GM18499 (cell line): ENCODE measurements at regions not wholly inside any gene's neighbourhood (a gene's known extent, or its start where the extent isn't known, plus 50 kb on each side); places are given as distances from the start of the nearest gene placed in this dataset.

Source experiments
- ATAC-seq: cut with Tn5 transposase; IDR thresholded peaks from one replicate; pipeline ENCODE4 v1.9.1; 2021; ENCODE audit warnings: moderate number of reproducible peaks; ENCODE audit not compliant: insufficient read depth, unreplicated experiment

- no peak for ATAC-seq
These were observed 54.3 kb downstream of the FAM241B start for GRCh38 chr10:69684020-69684980.

DNA sequence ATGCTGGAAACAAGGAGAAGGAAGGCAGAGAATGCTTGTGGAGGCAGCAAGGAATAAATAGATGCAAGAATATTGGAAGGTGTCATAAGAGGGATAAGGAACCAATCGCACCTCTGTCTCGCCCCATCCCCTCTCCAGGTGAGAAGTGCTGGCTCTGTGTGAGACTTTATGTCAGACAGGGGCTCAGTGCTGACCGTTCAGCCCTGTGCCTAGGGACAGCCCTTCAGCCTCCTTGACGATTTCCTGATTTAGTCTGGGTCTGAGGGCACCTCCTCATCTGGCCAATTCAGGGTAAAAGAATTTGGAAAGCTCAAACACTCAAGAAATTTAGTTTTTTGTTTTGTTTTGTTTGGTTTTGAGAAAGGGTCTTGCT, 54.9 kb downstream of the FAM241B start:
- ATAC-seq: no peak

DNA sequence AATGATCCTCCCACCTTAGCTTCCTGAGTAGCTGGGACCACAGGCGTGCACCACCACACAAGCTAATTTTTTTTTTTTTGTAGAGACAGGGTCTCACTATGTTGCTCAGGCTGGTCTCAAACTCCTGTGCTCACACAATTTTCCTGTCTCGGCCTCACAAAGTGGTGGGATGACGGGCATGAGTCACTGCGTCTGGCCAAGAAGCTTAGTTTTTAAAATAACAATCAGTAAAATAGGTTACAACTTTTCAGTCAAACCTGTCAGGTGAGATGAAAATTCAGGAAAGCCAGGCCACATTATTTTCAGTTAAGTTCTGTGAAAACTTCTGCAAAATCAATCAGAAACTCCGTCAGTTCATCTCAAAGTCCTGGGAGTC, 55.4 kb downstream of the FAM241B start:
- ATAC-seq: no peak

- ATAC-seq: no peak
These were observed 55.9 kb downstream of the FAM241B start for GRCh38 chr10:69685802-69686585.

- no peak for ATAC-seq
These were observed 56.8 kb downstream of the FAM241B start for GRCh38 chr10:69686866-69687265.

GRCh38 chr10:69687426-69687825, 57.4 kb downstream of the FAM241B start:
- no peak for ATAC-seq

DNA sequence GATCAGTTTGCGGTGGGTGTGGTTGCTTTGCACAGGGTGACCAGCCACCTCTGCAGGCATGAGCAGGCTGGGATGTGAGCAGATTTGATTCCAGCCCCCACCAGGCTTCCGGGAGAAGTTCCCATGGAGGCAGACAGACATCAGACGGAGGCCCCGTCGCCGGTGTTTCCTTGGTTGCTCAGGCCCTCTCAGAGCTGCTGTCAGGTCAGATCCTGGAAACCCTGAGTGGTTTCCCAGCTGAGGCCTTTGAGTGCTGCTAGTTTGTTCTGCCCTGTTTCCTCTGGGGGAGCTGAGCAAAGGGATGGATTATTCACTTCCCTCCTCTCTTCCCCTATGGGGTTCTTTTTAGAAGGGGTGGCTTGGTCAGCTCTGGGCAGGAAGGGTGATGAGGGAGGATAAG, 62.2 kb downstream of the FAM241B start:
- no peak for ATAC-seq

DNA sequence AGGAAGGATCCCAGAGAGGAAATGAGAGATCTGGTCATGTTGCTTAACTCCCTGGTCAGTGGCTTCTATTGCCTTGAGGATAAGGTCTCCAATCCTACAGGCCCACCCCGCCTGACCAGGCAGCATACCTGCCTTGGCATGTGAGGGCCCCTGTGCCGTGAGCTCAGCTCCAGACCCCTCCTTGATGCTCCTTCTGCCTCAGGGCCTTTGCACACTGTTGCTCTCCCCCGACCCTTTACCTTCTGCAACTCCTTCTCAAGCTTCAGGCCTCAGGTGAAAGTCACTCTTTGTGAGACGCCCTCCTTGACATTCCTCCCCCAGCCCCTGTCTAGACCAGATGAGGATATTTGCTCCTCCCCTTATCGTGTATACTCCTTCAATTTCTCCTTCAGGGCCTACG, 62.8 kb downstream of the FAM241B start:
- ATAC-seq: no peak

DNA sequence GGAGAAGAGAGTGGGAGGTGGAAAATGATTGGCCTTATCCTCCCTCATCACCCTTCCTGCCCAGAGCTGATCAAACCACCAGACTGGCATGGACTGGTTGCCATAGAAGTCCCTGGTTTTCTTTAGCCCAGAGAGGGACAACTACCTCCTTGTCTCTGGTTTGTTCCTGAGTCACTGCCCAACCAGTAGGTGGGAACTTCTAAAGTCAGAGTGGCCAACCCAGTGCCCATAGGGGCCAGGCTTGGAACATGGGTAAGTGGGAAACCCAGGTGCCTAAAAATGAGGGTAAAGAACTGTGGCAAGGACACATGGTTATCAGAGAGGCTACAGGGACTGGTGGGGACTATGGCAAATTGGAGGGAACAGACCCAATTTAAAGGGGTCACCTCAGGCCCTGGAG, 63.8 kb downstream of the FAM241B start:
- ATAC-seq: no peak

DNA sequence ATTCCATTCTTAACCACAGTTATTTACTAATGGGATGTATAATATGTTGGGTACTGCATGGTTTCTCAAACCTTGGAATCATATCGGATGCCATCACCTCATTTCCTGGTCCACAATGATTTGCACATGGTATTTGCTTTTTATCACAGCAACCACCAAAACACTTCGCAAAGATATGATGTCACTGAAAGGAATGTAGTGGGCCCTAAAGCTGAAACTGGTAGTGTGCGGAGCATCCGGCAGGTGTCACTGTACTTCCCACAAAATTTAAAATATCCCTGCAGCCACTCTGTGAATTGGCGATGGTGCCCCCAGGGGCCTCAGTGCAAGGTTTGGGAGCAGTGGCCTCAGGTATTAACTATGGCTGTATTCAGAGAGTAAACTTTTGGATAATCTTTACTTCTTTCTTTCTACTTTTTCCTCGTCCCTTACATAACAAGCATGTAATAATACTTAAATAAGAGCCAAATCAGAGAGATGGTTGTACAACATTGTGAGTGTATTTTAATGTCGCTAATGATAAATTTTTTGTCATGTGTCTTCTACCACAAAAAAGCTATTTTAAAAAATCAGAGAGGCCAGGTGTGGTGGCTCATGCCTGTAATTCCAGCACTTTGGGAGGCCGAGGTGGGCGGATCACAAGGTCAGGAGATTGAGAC, 66.2 kb downstream of the FAM241B start:
- ATAC-seq: no peak

GRCh38 chr10:69697006-69697405, 67.0 kb downstream of the FAM241B start:
- no peak for ATAC-seq

GRCh38 chr10:69703256-69703655, 73.2 kb downstream of the FAM241B start:
- no peak for ATAC-seq

- no peak for ATAC-seq
These were observed 74.0 kb downstream of the FAM241B start for GRCh38 chr10:69703766-69704630.

DNA sequence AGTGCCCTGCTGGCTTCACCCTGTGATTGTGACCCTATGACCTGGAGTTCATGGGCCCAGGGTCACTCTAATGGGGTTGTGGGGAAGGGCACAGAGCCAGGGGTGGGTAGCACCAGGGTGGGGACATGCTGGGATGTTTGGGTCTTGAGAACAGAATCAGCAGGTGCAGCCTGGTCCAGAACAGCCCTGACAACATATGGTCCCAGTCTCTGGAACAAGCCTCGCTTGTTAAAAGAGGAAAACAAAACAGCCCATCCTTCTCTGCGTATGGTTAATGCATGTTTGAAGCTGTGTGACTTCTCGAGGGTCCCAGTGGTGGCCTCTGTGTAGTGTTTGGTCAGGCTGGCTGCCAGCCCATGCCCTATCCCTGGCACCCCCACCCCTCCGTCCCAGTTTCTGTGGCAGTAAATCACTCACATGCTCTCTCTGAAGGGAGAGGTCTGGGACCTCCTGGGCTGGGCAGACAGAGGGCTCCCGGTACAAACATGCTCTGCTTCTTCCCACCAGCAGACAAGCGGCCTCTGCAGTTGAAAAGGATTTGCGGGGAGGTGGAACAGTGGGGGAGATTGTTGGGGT, 79.4 kb downstream of the FAM241B start:
- no peak for ATAC-seq

GRCh38 chr10:69710008-69710888, 80.2 kb downstream of the FAM241B start:
- no peak for ATAC-seq

DNA sequence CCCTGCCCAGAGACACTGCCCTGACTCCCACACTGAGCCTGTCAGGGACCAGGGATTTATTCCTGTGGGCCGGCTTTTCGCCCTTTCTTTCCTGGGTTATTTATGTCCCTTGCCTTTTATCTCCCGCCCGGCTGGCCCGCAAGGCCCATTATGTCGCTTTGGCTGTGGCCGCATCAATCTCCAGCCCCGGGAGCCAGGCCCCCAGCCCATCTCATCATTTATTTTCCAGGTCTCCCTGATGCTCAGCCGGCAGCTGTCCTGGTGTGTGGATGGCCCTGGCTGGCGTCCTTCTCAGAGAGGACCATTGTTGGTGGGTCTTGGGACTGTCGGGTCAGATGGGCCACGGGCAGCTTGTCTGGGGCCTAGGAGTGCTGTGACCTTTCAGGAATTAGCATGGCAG, 82.3 kb downstream of the FAM241B start:
- ATAC-seq: no peak

GRCh38 chr10:69714572-69714971, 84.5 kb downstream of the FAM241B start:
- ATAC-seq: no peak

GRCh38 chr10:69715156-69715898, 85.3 kb downstream of the FAM241B start:
- no peak for ATAC-seq
